GM21526 (cell line): ENCODE measurements at regions not wholly inside any gene's neighbourhood (a gene's known extent, or its start where the extent isn't known, plus 50 kb on each side); places are given as distances from the start of the nearest gene placed in this dataset.

Experiments used
- ATAC-seq: cut with Tn5 transposase; IDR thresholded peaks from one replicate; pipeline ENCODE4 v1.9.1; 2021; ENCODE audit warnings: moderate library complexity; ENCODE audit not compliant: unreplicated experiment, low FRiP score

GRCh38 chr6:1096967-1097765, 214.7 kb upstream of the FOXQ1 start:
- no peak for ATAC-seq

- ATAC-seq: no peak
These were observed 217.6 kb upstream of the FOXQ1 start for GRCh38 chr6:1094306-1094705.

GRCh38 chr6:1091900-1092299, 220.0 kb upstream of the FOXQ1 start:
- no peak for ATAC-seq

GRCh38 chr6:1089859-1090258, 222.0 kb upstream of the FOXQ1 start:
- ATAC-seq: no peak

- ATAC-seq: no peak
These were observed 223.4 kb upstream of the FOXQ1 start for GRCh38 chr6:1088492-1089001.

GRCh38 chr6:1087154-1087843, 224.6 kb upstream of the FOXQ1 start:
- ATAC-seq: no peak

- ATAC-seq: no peak
These were observed 225.3 kb upstream of the FOXQ1 start for GRCh38 chr6:1086446-1087153.

GRCh38 chr6:1082285-1082935, 229.5 kb upstream of the FOXQ1 start:
- ATAC-seq: no peak

- no peak for ATAC-seq
These were observed 230.2 kb upstream of the FOXQ1 start for GRCh38 chr6:1081551-1082284.

GRCh38 chr6:1080453-1081337, 231.2 kb upstream of the FOXQ1 start:
- no peak for ATAC-seq

GRCh38 chr6:1079525-1079924, 232.4 kb upstream of the FOXQ1 start:
- ATAC-seq: no peak

GRCh38 chr6:1077478-1078416, 234.2 kb upstream of the FOXQ1 start:
- no peak for ATAC-seq

GRCh38 chr6:1076531-1077459, 235.1 kb upstream of the FOXQ1 start:
- ATAC-seq: no peak

- no peak for ATAC-seq
These were observed 236.0 kb upstream of the FOXQ1 start for GRCh38 chr6:1075880-1076279.

- ATAC-seq: no peak
These were observed 236.5 kb upstream of the FOXQ1 start for GRCh38 chr6:1075444-1075843.

- no peak for ATAC-seq
These were observed 241.8 kb upstream of the FOXQ1 start for GRCh38 chr6:1070085-1070521.

GRCh38 chr6:1068905-1069304, 243.0 kb upstream of the FOXQ1 start:
- no peak for ATAC-seq
